NT2/D1 (cell line): ENCODE measurements at regions not wholly inside any gene's neighbourhood (a gene's known extent, or its start where the extent isn't known, plus 50 kb on each side); places are given as distances from the start of the nearest gene placed in this dataset.

ENCODE experiments used
- SUZ12 ChIP-seq: IDR thresholded peaks from 2 replicates; pipeline ENCODE4 v1.6.1; 2011; ENCODE audit not compliant: insufficient read length, insufficient read depth; ENCODE audit errors: extremely low read depth
- ZNF274 ChIP-seq: IDR thresholded peaks from 2 replicates; pipeline ENCODE4 v1.6.1; 2011; ENCODE audit warnings: mild to moderate bottlenecking, low read depth, low read length

DNA sequence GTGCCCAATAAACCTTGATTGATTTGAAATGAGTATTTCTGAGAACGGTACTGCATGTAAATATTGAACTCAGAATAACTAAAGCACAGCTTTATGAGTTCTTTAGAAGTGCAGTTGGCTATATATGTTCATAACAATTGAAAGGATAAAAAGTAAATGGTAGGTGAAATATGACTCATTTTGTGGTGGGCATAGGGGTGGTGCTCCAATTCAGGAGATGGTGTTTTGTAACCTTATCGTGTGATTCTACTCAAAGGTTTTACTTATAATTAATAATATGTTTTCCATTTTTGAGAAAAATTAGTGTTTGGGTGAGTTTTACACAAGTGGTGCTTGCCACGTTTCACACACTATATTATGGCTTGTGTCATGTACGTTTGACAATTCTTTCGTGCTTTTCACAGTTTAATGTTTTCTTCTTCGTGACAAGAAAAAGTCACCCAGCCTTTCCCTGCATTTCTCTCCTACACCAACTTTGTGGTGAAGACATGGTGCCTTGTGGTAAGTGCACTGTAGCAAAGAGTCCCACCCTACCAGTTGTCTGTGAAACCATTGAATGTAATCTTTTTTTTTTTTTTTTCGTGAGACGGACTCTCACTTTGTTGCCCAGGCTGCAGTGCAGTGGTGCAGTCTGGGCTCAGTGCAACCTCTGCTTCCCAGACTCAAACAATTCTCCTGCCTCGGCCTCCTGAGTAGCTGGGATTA, 492.5 kb upstream of the SGCD start:
- TF ChIP-seq ZNF274 (no peak), SUZ12 (no peak)
